ENCODE measurements at regions not wholly inside any gene's neighbourhood (a gene's known extent, or its start where the extent isn't known, plus 50 kb on each side); places are given as distances from the start of the nearest gene placed in this dataset.

GRCh38 chr13:34391076-34391475 lies 551.0 kb upstream of the NBEA start:
- TF ChIP-seq POLR2A (IDR thresholded peaks at IDR 0.05): no peak
- no peak for TF ChIP-seq CTCF (IDR thresholded peaks at IDR 0.05)

All from vagina (tissue), 2 donors.